ENCODE measurements at regions not wholly inside any gene's neighbourhood (a gene's known extent, or its start where the extent isn't known, plus 50 kb on each side); places are given as distances from the start of the nearest gene placed in this dataset.

DNA sequence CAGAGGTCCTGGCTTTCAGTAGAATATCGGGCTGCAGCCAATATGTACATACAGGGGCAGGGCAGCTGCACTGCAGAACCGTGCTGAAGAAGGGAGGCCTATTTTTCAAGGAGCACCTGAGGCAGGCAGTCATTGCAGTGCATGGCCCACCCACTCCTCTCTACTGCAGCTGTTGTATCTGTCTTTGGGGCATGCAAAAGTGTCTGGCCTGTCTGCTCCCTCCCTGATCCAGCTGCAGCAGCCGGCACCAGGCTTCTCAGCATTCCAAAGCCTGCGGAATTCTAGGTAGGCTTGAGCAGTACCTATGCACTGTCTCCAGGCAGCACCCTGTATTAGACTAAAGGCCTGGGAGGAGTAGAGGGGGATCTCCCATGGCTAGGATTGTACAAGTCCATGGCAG lies 415.2 kb upstream of the MAGEB16 start:
- H2BK5ac ChIP-seq (ENCODE audit: low read length): no peak overlapping the region
- H3K36me3 ChIP-seq (replicated peaks in 1 of 2; ENCODE audit: control insufficient read depth in 2 of 2, insufficient read depth in 2 of 2, low read length in 2 of 2): no peaks in the 10 kb centered on the region
- H3K27me3 ChIP-seq (ENCODE audit: control insufficient read depth in 3 of 3, insufficient read depth in 3 of 3, low read depth in 1 of 3, low read length in 3 of 3): no peaks in the 10 kb centered on the region
- H2AFZ ChIP-seq (ENCODE audit: low read length): no peak overlapping the region
- no peak overlapping the region for H2BK15ac ChIP-seq (ENCODE audit: low read length)
- H2BK120ac ChIP-seq (ENCODE audit: low read depth, low read length): no peak overlapping the region
- H2BK12ac ChIP-seq (ENCODE audit: low read length): no peak overlapping the region
- H3K9me3 ChIP-seq (replicated peaks in 1 of 2; ENCODE audit: control insufficient read depth in 2 of 2, insufficient read depth in 1 of 2, low read depth in 1 of 2, low read length in 2 of 2): no peaks in the 10 kb centered on the region
- no peak overlapping the region for H3K4me3 ChIP-seq (ENCODE audit: low read length in 2 of 2)
- no peak overlapping the region for H2AK5ac ChIP-seq (ENCODE audit: low read depth, low read length)
- H3K18ac ChIP-seq (ENCODE audit: low read length): no peak overlapping the region
- H3K4ac ChIP-seq (ENCODE audit: low read length): no peak overlapping the region
- H3K4me2 ChIP-seq (ENCODE audit: insufficient read depth, low read length, poor library complexity, severe bottlenecking): no peak overlapping the region
- H3K14ac ChIP-seq (ENCODE audit: low read length): no peak overlapping the region
- no peak for DNase-seq (ENCODE audit: low spot score)
- no CpG with 5 or more reads among the region's 4 CpGs for WGBS, 2 donors (ENCODE audit: extremely low coverage in 2 of 2, insufficient read length in 2 of 2, insufficient replicate concordance in 1 of 2)
- no peak overlapping the region for H4K8ac ChIP-seq (ENCODE audit: low read depth, low read length)
- no peak overlapping the region for H3K27ac ChIP-seq (replicated peaks; ENCODE audit: low read length)
- no peak overlapping the region for H3K9ac ChIP-seq (ENCODE audit: low read depth, low read length, poor library complexity)
- no peak overlapping the region for H4K91ac ChIP-seq (ENCODE audit: low read depth, low read length, poor library complexity)
- no peaks in the 10 kb centered on the region for H3K4me1 ChIP-seq (ENCODE audit: control insufficient read depth in 2 of 2, insufficient read depth in 1 of 2, low read depth in 1 of 2, low read length in 2 of 2)
- no peaks in the 10 kb centered on the region for H3K79me1 ChIP-seq (ENCODE audit: low read depth, low read length)
- H3K23ac ChIP-seq (ENCODE audit: low read depth, low read length, poor library complexity): no peak overlapping the region

DNA sequence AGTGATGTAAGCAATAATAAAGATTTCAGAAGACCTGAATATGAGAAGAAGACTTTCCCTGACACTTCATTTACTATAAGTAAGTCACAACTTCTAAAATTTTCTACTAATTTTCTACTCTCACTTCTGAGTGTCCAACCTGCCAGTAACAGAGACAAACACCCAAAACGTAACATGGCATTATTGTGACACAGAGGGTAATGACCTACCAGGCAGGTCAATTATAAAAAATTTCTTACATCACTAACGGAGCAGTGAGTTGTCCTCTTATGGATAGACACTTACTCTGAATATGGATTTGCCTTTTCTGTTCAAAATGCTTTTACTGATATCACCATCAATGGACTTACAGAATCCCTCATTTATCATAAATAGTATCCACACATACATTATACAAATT lies 405.9 kb upstream of the MAGEB16 start:
- Histone ChIP-seq H3K4me2 (ENCODE audit: insufficient read depth, low read length, poor library complexity, severe bottlenecking) (no peak overlapping the region), H3K4me1 (ENCODE audit: control insufficient read depth in 2 of 2, insufficient read depth in 1 of 2, low read depth in 1 of 2, low read length in 2 of 2) (no peaks in the 10 kb centered on the region), H4K91ac (ENCODE audit: low read depth, low read length, poor library complexity) (no peak overlapping the region), H3K79me1 (ENCODE audit: low read depth, low read length) (no peaks in the 10 kb centered on the region), H2BK5ac (ENCODE audit: low read length) (no peak overlapping the region), H2BK120ac (ENCODE audit: low read depth, low read length) (no peak overlapping the region), H4K8ac (ENCODE audit: low read depth, low read length) (no peak overlapping the region), H3K4me3 (ENCODE audit: low read length in 2 of 2) (no peak overlapping the region), H2BK15ac (ENCODE audit: low read length) (no peak overlapping the region), H3K9ac (ENCODE audit: low read depth, low read length, poor library complexity) (no peak overlapping the region), H3K18ac (ENCODE audit: low read length) (no peak overlapping the region), H3K4ac (ENCODE audit: low read length) (no peak overlapping the region), H2AK5ac (ENCODE audit: low read depth, low read length) (no peak overlapping the region), H3K9me3 (replicated peaks in 1 of 2; ENCODE audit: control insufficient read depth in 2 of 2, insufficient read depth in 1 of 2, low read depth in 1 of 2, low read length in 2 of 2) (no peaks in the 10 kb centered on the region), H3K23ac (ENCODE audit: low read depth, low read length, poor library complexity) (no peak overlapping the region), H3K36me3 (replicated peaks in 1 of 2; ENCODE audit: control insufficient read depth in 2 of 2, insufficient read depth in 2 of 2, low read length in 2 of 2) (no peaks in the 10 kb centered on the region), H3K27me3 (ENCODE audit: control insufficient read depth in 3 of 3, insufficient read depth in 3 of 3, low read depth in 1 of 3, low read length in 3 of 3) (no peaks in the 10 kb centered on the region), H3K14ac (ENCODE audit: low read length) (no peak overlapping the region), H3K27ac (replicated peaks; ENCODE audit: low read length) (no peak overlapping the region), H2BK12ac (ENCODE audit: low read length) (no peak overlapping the region), H2AFZ (ENCODE audit: low read length) (no peak overlapping the region)
- WGBS, 2 donors (ENCODE audit: extremely low coverage in 2 of 2, insufficient read length in 2 of 2, insufficient replicate concordance in 1 of 2): no CpG with 5 or more reads among the region's 2 CpGs
- DNase-seq (ENCODE audit: low spot score): no peak

DNA sequence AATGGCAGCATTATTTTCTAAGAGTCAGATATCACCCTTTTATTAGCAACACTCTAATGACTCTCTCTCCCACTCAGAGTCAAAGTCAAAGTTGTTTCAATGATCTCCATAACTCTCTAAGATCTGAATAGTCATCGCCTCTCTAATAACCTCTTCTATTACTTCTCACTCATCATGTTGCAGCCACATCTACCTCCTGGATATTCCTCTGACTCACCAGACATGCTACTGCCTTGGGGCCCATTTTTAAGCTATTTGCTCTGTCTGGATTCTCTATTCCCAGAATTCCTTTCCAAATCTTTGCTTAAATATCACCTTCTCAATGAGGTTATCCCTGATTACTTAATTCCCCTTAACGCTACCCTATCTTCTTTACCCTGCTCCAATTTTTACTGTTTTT lies 391.8 kb upstream of the MAGEB16 start:
- H3K4ac ChIP-seq (ENCODE audit: low read length): no peak overlapping the region
- DNase-seq (ENCODE audit: low spot score): no peak
- H3K4me2 ChIP-seq (ENCODE audit: insufficient read depth, low read length, poor library complexity, severe bottlenecking): no peak overlapping the region
- no peak overlapping the region for H4K8ac ChIP-seq (ENCODE audit: low read depth, low read length)
- no peak overlapping the region for H3K18ac ChIP-seq (ENCODE audit: low read length)
- H3K14ac ChIP-seq (ENCODE audit: low read length): no peak overlapping the region
- no peak overlapping the region for H3K23ac ChIP-seq (ENCODE audit: low read depth, low read length, poor library complexity)
- H4K91ac ChIP-seq (ENCODE audit: low read depth, low read length, poor library complexity): no peak overlapping the region
- no peak overlapping the region for H2AFZ ChIP-seq (ENCODE audit: low read length)
- H3K36me3 ChIP-seq (replicated peaks in 1 of 2; ENCODE audit: control insufficient read depth in 2 of 2, insufficient read depth in 2 of 2, low read length in 2 of 2): no peaks in the 10 kb centered on the region
- H2BK120ac ChIP-seq (ENCODE audit: low read depth, low read length): no peak overlapping the region
- no peak overlapping the region for H2BK5ac ChIP-seq (ENCODE audit: low read length)
- no peak overlapping the region for H2BK15ac ChIP-seq (ENCODE audit: low read length)
- H3K4me3 ChIP-seq (ENCODE audit: low read length in 2 of 2): no peak overlapping the region
- no peak overlapping the region for H2AK5ac ChIP-seq (ENCODE audit: low read depth, low read length)
- no peak overlapping the region for H2BK12ac ChIP-seq (ENCODE audit: low read length)
- H3K9me3 ChIP-seq (replicated peaks in 1 of 2; ENCODE audit: control insufficient read depth in 2 of 2, insufficient read depth in 1 of 2, low read depth in 1 of 2, low read length in 2 of 2): no peaks in the 10 kb centered on the region
- H3K9ac ChIP-seq (ENCODE audit: low read depth, low read length, poor library complexity): no peak overlapping the region
- no peaks in the 10 kb centered on the region for H3K4me1 ChIP-seq (ENCODE audit: control insufficient read depth in 2 of 2, insufficient read depth in 1 of 2, low read depth in 1 of 2, low read length in 2 of 2)
- H3K27me3 ChIP-seq (ENCODE audit: control insufficient read depth in 3 of 3, insufficient read depth in 3 of 3, low read depth in 1 of 3, low read length in 3 of 3): no peaks in the 10 kb centered on the region
- 100% methylated on average over 1 of the region's 2 CpGs; no CpG with 5 or more reads in 1 of the 2 donors for whole genome bisulfite sequencing, 2 donors (ENCODE audit: extremely low coverage in 2 of 2, insufficient read length in 2 of 2, insufficient replicate concordance in 1 of 2)
- no peaks in the 10 kb centered on the region for H3K79me1 ChIP-seq (ENCODE audit: low read depth, low read length)
- no peak overlapping the region for H3K27ac ChIP-seq (replicated peaks; ENCODE audit: low read length)

DNA sequence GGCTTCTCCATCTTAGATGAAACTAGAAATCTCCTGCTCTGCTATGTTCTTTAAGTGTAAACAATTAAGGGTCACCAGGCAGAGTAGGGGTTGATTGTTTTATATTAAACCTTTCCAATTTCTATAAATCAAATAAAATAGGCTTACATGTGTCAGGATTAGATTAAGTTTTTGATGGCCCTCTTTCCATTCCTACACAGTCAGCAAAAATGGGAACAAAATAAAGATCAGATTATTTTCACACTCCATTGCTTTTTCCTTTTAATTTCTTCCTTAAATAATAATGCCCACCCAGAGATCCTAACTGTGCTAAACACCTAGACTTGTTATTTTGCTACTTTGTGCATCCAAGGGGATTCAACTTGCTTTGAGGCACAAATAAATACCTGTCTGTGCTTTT lies 381.4 kb upstream of the MAGEB16 start:
- no peak overlapping the region for H3K18ac ChIP-seq (ENCODE audit: low read length)
- H4K91ac ChIP-seq (ENCODE audit: low read depth, low read length, poor library complexity): no peak overlapping the region
- H3K4me1 ChIP-seq (ENCODE audit: control insufficient read depth in 2 of 2, insufficient read depth in 1 of 2, low read depth in 1 of 2, low read length in 2 of 2): no peaks in the 10 kb centered on the region
- H3K4me3 ChIP-seq (ENCODE audit: low read length in 2 of 2): no peak overlapping the region
- no peaks in the 10 kb centered on the region for H3K36me3 ChIP-seq (replicated peaks in 1 of 2; ENCODE audit: control insufficient read depth in 2 of 2, insufficient read depth in 2 of 2, low read length in 2 of 2)
- no peak overlapping the region for H2BK5ac ChIP-seq (ENCODE audit: low read length)
- no peak overlapping the region for H3K27ac ChIP-seq (replicated peaks; ENCODE audit: low read length)
- no peak overlapping the region for H2BK12ac ChIP-seq (ENCODE audit: low read length)
- H2BK120ac ChIP-seq (ENCODE audit: low read depth, low read length): no peak overlapping the region
- no peaks in the 10 kb centered on the region for H3K27me3 ChIP-seq (ENCODE audit: control insufficient read depth in 3 of 3, insufficient read depth in 3 of 3, low read depth in 1 of 3, low read length in 3 of 3)
- no peak overlapping the region for H2BK15ac ChIP-seq (ENCODE audit: low read length)
- no peaks in the 10 kb centered on the region for H3K79me1 ChIP-seq (ENCODE audit: low read depth, low read length)
- no peak for DNase-seq (ENCODE audit: low spot score)
- H3K9me3 ChIP-seq (replicated peaks in 1 of 2; ENCODE audit: control insufficient read depth in 2 of 2, insufficient read depth in 1 of 2, low read depth in 1 of 2, low read length in 2 of 2): no peaks in the 10 kb centered on the region
- no peak overlapping the region for H3K4me2 ChIP-seq (ENCODE audit: insufficient read depth, low read length, poor library complexity, severe bottlenecking)
- no peak overlapping the region for H3K4ac ChIP-seq (ENCODE audit: low read length)
- H2AFZ ChIP-seq (ENCODE audit: low read length): no peak overlapping the region
- H4K8ac ChIP-seq (ENCODE audit: low read depth, low read length): no peak overlapping the region
- H3K14ac ChIP-seq (ENCODE audit: low read length): no peak overlapping the region
- no peak overlapping the region for H3K9ac ChIP-seq (ENCODE audit: low read depth, low read length, poor library complexity)
- H3K23ac ChIP-seq (ENCODE audit: low read depth, low read length, poor library complexity): no peak overlapping the region
- no peak overlapping the region for H2AK5ac ChIP-seq (ENCODE audit: low read depth, low read length)
